ENCODE measurements at regions not wholly inside any gene's neighbourhood (a gene's known extent, or its start where the extent isn't known, plus 50 kb on each side); places are given as distances from the start of the nearest gene placed in this dataset.
A peak's percentile ranks its signal among the peaks of the same experiment; 100 is the strongest.

GRCh38 chr13:51525567-51526167 lies 58.6 kb upstream of the WDFY2 start:
- intact Hi-C loops (cut with DNase I, micrococcal nuclease): no loop called here
- H3K9me3 Mint-ChIP-seq: peaks cover 6% of the 10 kb centered on the region
- Histone ChIP-seq H3K9me3 (ENCODE audit: control insufficient read depth in 1 of 2, insufficient read depth in 1 of 2, low read length in 2 of 2) (no peaks in the 10 kb centered on the region), H3K27ac (ENCODE audit: low read depth in 1 of 2, low read length in 2 of 2) (no peak overlapping the region), H3K4me1 (ENCODE audit: insufficient read depth, low read length) (peaks cover 10% of the 10 kb centered on the region), H3K27me3 (ENCODE audit: control insufficient read depth in 1 of 2, insufficient read depth in 2 of 2, low read length in 2 of 2) (no peaks in the 10 kb centered on the region), H3K4me3 (ENCODE audit: low read length) (no peak overlapping the region), H3K36me3 (ENCODE audit: insufficient read depth, low read length) (no peaks in the 10 kb centered on the region)
- H3K4me3 Mint-ChIP-seq: no peak overlapping the region
- no peaks in the 10 kb centered on the region for H3K36me3 Mint-ChIP-seq (ENCODE audit: low read depth)
- CTCF ChIA-PET: no interaction called here
- TF ChIP-seq CTCF (IDR thresholded peaks at IDR 0.05): no peak
- H3K27me3 Mint-ChIP-seq: no peaks in the 10 kb centered on the region
- no peak for DNase-seq
- H3K4me1 Mint-ChIP-seq (ENCODE audit: low read depth): peaks cover 14% of the 10 kb centered on the region
- POLR2A ChIA-PET: interaction anchor here (0.6 kb wide), 1 partner anchor 9 kb away, joined by 3 read pairs; no protein-coding TSS in a partner anchor
- no peak for ATAC-seq (ENCODE audit: poor library complexity)
- H3K27ac Mint-ChIP-seq: no peak overlapping the region

DNA sequence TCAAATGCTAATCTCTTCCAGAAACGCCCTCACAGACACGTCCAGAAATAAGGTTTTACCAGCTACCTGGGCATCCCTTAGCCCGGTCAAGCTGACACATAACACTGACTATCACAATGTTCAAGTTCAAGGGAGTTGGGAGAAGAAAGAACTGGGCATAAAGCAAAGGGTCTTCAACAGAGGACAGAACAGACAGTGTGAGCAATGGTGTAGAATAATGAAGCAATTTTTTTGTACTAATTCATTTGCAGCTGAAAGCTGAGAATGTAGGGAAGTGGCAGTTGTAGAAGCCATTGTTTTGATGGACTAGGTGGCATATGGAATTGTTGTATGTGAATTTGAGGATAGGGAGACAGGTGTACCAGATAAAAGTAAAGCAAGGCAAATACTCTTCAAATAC lies 58.1 kb upstream of the WDFY2 start:
- H3K36me3 Mint-ChIP-seq (ENCODE audit: low read depth): no peaks in the 10 kb centered on the region
- no peak for ATAC-seq (ENCODE audit: poor library complexity)
- CTCF ChIA-PET: no interaction called here
- no peak for DNase-seq
- H3K9me3 ChIP-seq (ENCODE audit: control insufficient read depth in 1 of 2, insufficient read depth in 1 of 2, low read length in 2 of 2): no peaks in the 10 kb centered on the region
- TF ChIP-seq CTCF (IDR thresholded peaks at IDR 0.05): no peak
- no peaks in the 10 kb centered on the region for H3K36me3 ChIP-seq (ENCODE audit: insufficient read depth, low read length)
- peaks cover 14% of the 10 kb centered on the region for H3K4me1 Mint-ChIP-seq (ENCODE audit: low read depth)
- H3K27ac ChIP-seq (ENCODE audit: low read depth in 1 of 2, low read length in 2 of 2): no peak overlapping the region
- POLR2A ChIA-PET: no interaction called here
- H3K4me1 ChIP-seq (ENCODE audit: insufficient read depth, low read length): peaks cover 10% of the 10 kb centered on the region
- H3K27me3 Mint-ChIP-seq: no peaks in the 10 kb centered on the region
- no peak overlapping the region for H3K27ac Mint-ChIP-seq
- intact Hi-C loops (cut with DNase I, micrococcal nuclease): no loop called here
- H3K9me3 Mint-ChIP-seq: peaks cover 6% of the 10 kb centered on the region
- no peaks in the 10 kb centered on the region for H3K27me3 ChIP-seq (ENCODE audit: control insufficient read depth in 1 of 2, insufficient read depth in 2 of 2, low read length in 2 of 2)
- no peak overlapping the region for H3K4me3 ChIP-seq (ENCODE audit: low read length)
- H3K4me3 Mint-ChIP-seq: no peak overlapping the region

DNA sequence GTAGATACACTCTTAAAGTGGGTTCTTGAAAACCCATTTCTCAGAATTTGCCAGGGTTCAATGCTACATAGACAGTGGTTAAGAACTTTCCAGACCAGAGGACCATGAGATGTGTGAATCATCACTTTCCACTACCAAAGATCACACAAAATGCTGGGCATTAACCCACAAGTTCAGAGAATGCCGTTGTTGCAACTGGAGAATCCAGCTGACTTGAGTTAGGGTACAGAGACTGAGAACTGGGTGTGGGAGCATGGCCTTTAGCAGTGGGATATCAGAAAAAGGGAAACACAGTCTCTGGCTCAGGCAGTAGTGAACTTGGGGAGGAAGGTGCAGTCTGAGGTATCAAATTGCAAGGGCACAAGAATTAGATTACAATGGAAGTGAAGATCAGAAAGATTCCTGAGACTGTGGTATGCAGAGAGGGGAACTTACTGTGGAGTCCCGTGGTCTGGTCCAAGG lies 51.5 kb upstream of the WDFY2 start:
- H3K4me3 ChIP-seq (ENCODE audit: low read length): no peak overlapping the region
- H3K4me1 ChIP-seq (ENCODE audit: insufficient read depth, low read length): peaks cover 21% of the 10 kb centered on the region
- intact Hi-C loops (cut with DNase I, micrococcal nuclease): no loop called here
- Mint-ChIP-seq H3K4me1 (ENCODE audit: low read depth) (peaks cover 28% of the 10 kb centered on the region), H3K4me3 (no peak overlapping the region), H3K27ac (peak overlapping the region; percentile 81), H3K27me3 (no peaks in the 10 kb centered on the region), H3K9me3 (peaks cover 2% of the 10 kb centered on the region), H3K36me3 (ENCODE audit: low read depth) (no peaks in the 10 kb centered on the region)
- no peak overlapping the region for H3K27ac ChIP-seq (ENCODE audit: low read depth in 1 of 2, low read length in 2 of 2)
- no peaks in the 10 kb centered on the region for H3K36me3 ChIP-seq (ENCODE audit: insufficient read depth, low read length)
- no peaks in the 10 kb centered on the region for H3K27me3 ChIP-seq (ENCODE audit: control insufficient read depth in 1 of 2, insufficient read depth in 2 of 2, low read length in 2 of 2)
- no peak for DNase-seq
- ChIA-PET CTCF (no interaction called here), POLR2A (interaction anchor here (4.1 kb wide), 1 partner anchor 80 kb away, joined by 43 read pairs; the partner anchor contains the start of gene INTS6)
- H3K9me3 ChIP-seq (ENCODE audit: control insufficient read depth in 1 of 2, insufficient read depth in 1 of 2, low read length in 2 of 2): no peaks in the 10 kb centered on the region
- ATAC-seq (ENCODE audit: poor library complexity): no peak
- TF ChIP-seq CTCF (IDR thresholded peaks at IDR 0.05): no peak
